OCI-LY7 (cell line): ENCODE measurements at regions not wholly inside any gene's neighbourhood (a gene's known extent, or its start where the extent isn't known, plus 50 kb on each side); places are given as distances from the start of the nearest gene placed in this dataset.

Experiments used
- BruUV-seq: library from RNA; stranded (reverse); fragments of 400-500 nt; replicated peaks from 2 replicates; lab custom pipeline; 2021; lab: Mats Ljungman, UMichigan
- CTCF ChIA-PET: fragments of 300-600 bp; sonication (Branson Sonifier 250); formaldehyde crosslinking; loops from one replicate; lab custom pipeline; 2022; ENCODE audit warnings: antibody characterized with exemption; ENCODE audit not compliant: unreplicated experiment; lab: Charles Lee
- POLR2A ChIA-PET: fragments of 300-600 bp; sonication (Branson Sonifier 250); formaldehyde crosslinking; loops from one replicate; lab custom pipeline; 2022; ENCODE audit warnings: antibody characterized with exemption; lab: Charles Lee
- DNase-seq: peaks from one replicate; pipeline ENCODE4 v3.0.0-alpha.2; 2015; ENCODE audit warnings: low spot score
- H2AFZ ChIP-seq: fragments of 200-600 bp; sonication (generic), shearing (Covaris generic); 2 replicates; pipeline ENCODE4 v1.6.1; 2014; ENCODE audit warnings: mild to moderate bottlenecking, antibody characterized with exemption, low read length, moderate library complexity
- H3K27ac ChIP-seq: fragments of 200-600 bp; sonication (generic); 2 replicates; pipeline ENCODE4 v1.5.1; 2014; ENCODE audit warnings: mixed run types, low read depth, mild to moderate bottlenecking, moderate library complexity, low read length, inconsistent platforms; ENCODE audit not compliant: poor library complexity, severe bottlenecking
- H3K36me3 ChIP-seq: fragments of 200-600 bp; sonication (generic); 2 replicates; pipeline ENCODE4 v1.6.1; 2014; ENCODE audit warnings: mild to moderate bottlenecking, antibody characterized with exemption, low read length, moderate library complexity, mixed read lengths; ENCODE audit not compliant: insufficient read depth
- H3K4me1 ChIP-seq: fragments of 200-600 bp; sonication (generic); 2 replicates; pipeline ENCODE4 v1.5.1; 2014; ENCODE audit warnings: mild to moderate bottlenecking, low read length; ENCODE audit not compliant: insufficient read depth, poor library complexity, severe bottlenecking
- H3K4me2 ChIP-seq: fragments of 200-600 bp; sonication (generic); 2 replicates; pipeline ENCODE4 v1.6.1; 2014; ENCODE audit warnings: mild to moderate bottlenecking, low read length
- H3K4me3 ChIP-seq: fragments of 200-600 bp; sonication (generic); 2 replicates; pipeline ENCODE4 v1.5.1; 2014; ENCODE audit warnings: mild to moderate bottlenecking, low read depth, low read length; ENCODE audit not compliant: poor library complexity, severe bottlenecking
- H3K79me2 ChIP-seq: fragments of 200-600 bp; sonication (generic); 2 replicates; pipeline ENCODE4 v1.6.1; 2016; ENCODE audit warnings: low read depth, mild to moderate bottlenecking, low read length, moderate library complexity, mixed read lengths; ENCODE audit not compliant: insufficient read depth
- H3K9me2 ChIP-seq: fragments of 200-600 bp; sonication (generic); 2 replicates; pipeline ENCODE4 v1.6.1; 2016; ENCODE audit warnings: mild to moderate bottlenecking, low read length, mixed read lengths; ENCODE audit not compliant: insufficient read depth
- H3K9me3 ChIP-seq: fragments of 200-600 bp; sonication (generic); 2 replicates; pipeline ENCODE4 v1.6.1; 2014; ENCODE audit warnings: mild to moderate bottlenecking, mixed run types, low read length, mixed read lengths
- H4K20me1 ChIP-seq: fragments of 200-600 bp; sonication (generic); 2 replicates; pipeline ENCODE4 v1.6.1; 2014; ENCODE audit warnings: mild to moderate bottlenecking, antibody characterized with exemption, low read length, moderate library complexity, mixed read lengths; ENCODE audit not compliant: insufficient read depth
- CTCF ChIP-seq: fragments of 200-600 bp; sonication (generic); conservative IDR thresholded peaks from 2 replicates; pipeline ENCODE4 v1.5.1; 2014; ENCODE audit warnings: mild to moderate bottlenecking, antibody characterized with exemption, low read length, moderate library complexity, mixed read lengths
- EZH2phosphoT487 ChIP-seq: fragments of 200-600 bp; sonication (generic); IDR thresholded peaks from 2 replicates; pipeline ENCODE4 v1.6.1; 2018; ENCODE audit warnings: low read depth, borderline replicate concordance, mild to moderate bottlenecking, mixed run types, antibody characterized with exemption, low read length, moderate library complexity, mixed read lengths
- intact Hi-C: fragments of 100-400 bp; cut with micrococcal nuclease; formaldehyde crosslinking; loops from one replicate; pipeline ENCODE4 v1.10.0; 2022; ENCODE audit not compliant: unreplicated experiment

- intact Hi-C loops = no loop called here
These were observed 249.0 kb upstream of the CCL2 start for GRCh38 chr17:34006126-34006525.

GRCh38 chr17:34008125-34008524, 247.0 kb upstream of the CCL2 start:
- Histone ChIP-seq H3K27ac (no peak overlapping the region), H3K36me3 (no peaks in the 10 kb centered on the region), H3K4me2 (no peak overlapping the region), H3K79me2 (no peaks in the 10 kb centered on the region), H3K9me3 (no peaks in the 10 kb centered on the region), H4K20me1 (no peaks in the 10 kb centered on the region), H3K4me1 (no peaks in the 10 kb centered on the region), H3K9me2 (no peaks in the 10 kb centered on the region), H2AFZ (no peak overlapping the region), H3K4me3 (no peak overlapping the region)
- BruUV-seq = no TSS peak
- ChIA-PET POLR2A (no interaction called here), CTCF (no interaction called here)
- intact Hi-C loops = no loop called here
- DNase-seq = no peak
- no peak for TF ChIP-seq CTCF
- no peak for TF ChIP-seq EZH2phosphoT487

More at GRCh38 chr17:34006126-34006525, 249.0 kb upstream of the CCL2 start:
- H2AFZ ChIP-seq = no peak overlapping the region
- no peak overlapping the region for H3K4me3 ChIP-seq
- H3K4me1 ChIP-seq = no peaks in the 10 kb centered on the region
- POLR2A ChIA-PET = no interaction called here
- H3K9me3 ChIP-seq = no peaks in the 10 kb centered on the region
- TF ChIP-seq CTCF (no peak), EZH2phosphoT487 (no peak)
- H3K79me2 ChIP-seq = no peaks in the 10 kb centered on the region
- no peak overlapping the region for H3K27ac ChIP-seq
- no TSS peak for BruUV-seq
- no peaks in the 10 kb centered on the region for H4K20me1 ChIP-seq
- H3K36me3 ChIP-seq = no peaks in the 10 kb centered on the region
- CTCF ChIA-PET = no interaction called here
- H3K9me2 ChIP-seq = no peaks in the 10 kb centered on the region
- no peak for DNase-seq
- H3K4me2 ChIP-seq = no peak overlapping the region

- no peak overlapping the region for H2AFZ ChIP-seq
These were observed 245.2 kb upstream of the CCL2 start for GRCh38 chr17:34009912-34010311.

More at GRCh38 chr17:34009912-34010311, 245.2 kb upstream of the CCL2 start:
- CTCF ChIA-PET = no interaction called here
- Histone ChIP-seq H3K4me1 (no peaks in the 10 kb centered on the region), H3K79me2 (no peaks in the 10 kb centered on the region), H4K20me1 (no peaks in the 10 kb centered on the region), H3K27ac (no peak overlapping the region), H3K36me3 (no peaks in the 10 kb centered on the region), H3K4me2 (no peak overlapping the region), H3K9me3 (no peaks in the 10 kb centered on the region), H3K4me3 (no peak overlapping the region), H3K9me2 (no peaks in the 10 kb centered on the region)
- no peak for DNase-seq
- intact Hi-C loops = no loop called here
- TF ChIP-seq CTCF (no peak), EZH2phosphoT487 (no peak)
- POLR2A ChIA-PET = no interaction called here
- BruUV-seq = no TSS peak
